ENCODE measurements at regions not wholly inside any gene's neighbourhood (a gene's known extent, or its start where the extent isn't known, plus 50 kb on each side); places are given as distances from the start of the nearest gene placed in this dataset.

- TF ChIP-seq, protein P1, sequence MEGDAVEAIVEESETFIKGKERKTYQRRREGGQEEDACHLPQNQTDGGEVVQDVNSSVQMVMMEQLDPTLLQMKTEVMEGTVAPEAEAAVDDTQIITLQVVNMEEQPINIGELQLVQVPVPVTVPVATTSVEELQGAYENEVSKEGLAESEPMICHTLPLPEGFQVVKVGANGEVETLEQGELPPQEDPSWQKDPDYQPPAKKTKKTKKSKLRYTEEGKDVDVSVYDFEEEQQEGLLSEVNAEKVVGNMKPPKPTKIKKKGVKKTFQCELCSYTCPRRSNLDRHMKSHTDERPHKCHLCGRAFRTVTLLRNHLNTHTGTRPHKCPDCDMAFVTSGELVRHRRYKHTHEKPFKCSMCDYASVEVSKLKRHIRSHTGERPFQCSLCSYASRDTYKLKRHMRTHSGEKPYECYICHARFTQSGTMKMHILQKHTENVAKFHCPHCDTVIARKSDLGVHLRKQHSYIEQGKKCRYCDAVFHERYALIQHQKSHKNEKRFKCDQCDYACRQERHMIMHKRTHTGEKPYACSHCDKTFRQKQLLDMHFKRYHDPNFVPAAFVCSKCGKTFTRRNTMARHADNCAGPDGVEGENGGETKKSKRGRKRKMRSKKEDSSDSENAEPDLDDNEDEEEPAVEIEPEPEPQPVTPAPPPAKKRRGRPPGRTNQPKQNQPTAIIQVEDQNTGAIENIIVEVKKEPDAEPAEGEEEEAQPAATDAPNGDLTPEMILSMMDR (IDR thresholded peaks at IDR 0.05), result no peak
- no peak for TF ChIP-seq POLR2A (IDR thresholded peaks at IDR 0.05)
These were observed 257.9 kb downstream of the AHR start for GRCh38 chr7:17556247-17556956.
